Caco-2 (cell line): ENCODE measurements at regions not wholly inside any gene's neighbourhood (a gene's known extent, or its start where the extent isn't known, plus 50 kb on each side); places are given as distances from the start of the nearest gene placed in this dataset.

Experiments
- BruUV-seq: library from RNA; stranded (reverse); fragments of 400-500 nt; replicated peaks from 2 replicates; lab custom pipeline; 2021; lab: Mats Ljungman, UMichigan
- CTCF ChIA-PET: fragments of 300-600 bp; sonication (Branson Sonifier 250); formaldehyde crosslinking; loops from one replicate; lab custom pipeline; 2022; ENCODE audit warnings: antibody characterized with exemption; lab: Charles Lee
- POLR2A ChIA-PET: fragments of 300-600 bp; sonication (Branson Sonifier 250); formaldehyde crosslinking; loops from one replicate; lab custom pipeline; 2022; ENCODE audit warnings: antibody characterized with exemption; lab: Charles Lee
- DNase-seq, 2 experiments: peaks; one replicate each; pipeline versions ENCODE4 v3.0.0 to v3.0.0-alpha.2; 2020 to 2022
- H3K27me3 ChIP-seq: replicated peaks from 2 replicates; pipeline ENCODE4 v1.6.0; 2011; ENCODE audit warnings: low read length; ENCODE audit not compliant: control insufficient read depth, insufficient read depth
- H3K36me3 ChIP-seq: 2 replicates; pipeline ENCODE4 v1.5.1; 2011; ENCODE audit warnings: low read length; ENCODE audit not compliant: control insufficient read depth, insufficient read depth
- H3K4me1 ChIP-seq: fragments of 250-450 bp; sonication (Bioruptor Pico); 2 replicates; pipeline ENCODE4 v1.5.1; 2020; ENCODE audit warnings: mild to moderate bottlenecking
- H3K4me3 ChIP-seq: 2 replicates; pipeline ENCODE4 v1.5.1; 2011; ENCODE audit warnings: low read depth, mild to moderate bottlenecking, control low read depth, low read length
- H3K9me3 ChIP-seq: fragments of 250-450 bp; sonication (Bioruptor Pico); 2 replicates; pipeline ENCODE4 v1.5.1; 2020; ENCODE audit warnings: mild to moderate bottlenecking, moderate library complexity
- H3K27ac Mint-ChIP-seq: one replicate; pipeline ENCODE4 v1.8.0; 2022; ENCODE audit warnings: mixed read lengths; ENCODE audit not compliant: unreplicated experiment
- H3K27me3 Mint-ChIP-seq: one replicate; pipeline ENCODE4 v1.8.0; 2022; ENCODE audit warnings: mixed read lengths; ENCODE audit not compliant: insufficient read depth, unreplicated experiment
- H3K36me3 Mint-ChIP-seq: one replicate; pipeline ENCODE4 v1.8.0; 2022; ENCODE audit warnings: mild to moderate bottlenecking, mixed read lengths; ENCODE audit not compliant: insufficient read depth, unreplicated experiment
- H3K4me1 Mint-ChIP-seq: one replicate; pipeline ENCODE4 v1.8.0; 2022; ENCODE audit warnings: low read depth, mixed read lengths; ENCODE audit not compliant: unreplicated experiment
- H3K4me3 Mint-ChIP-seq: one replicate; pipeline ENCODE4 v1.8.0; 2022; ENCODE audit warnings: mild to moderate bottlenecking, moderate library complexity, mixed read lengths; ENCODE audit not compliant: unreplicated experiment
- H3K9me3 Mint-ChIP-seq: one replicate; pipeline ENCODE4 v1.8.0; 2022; ENCODE audit warnings: mixed read lengths; ENCODE audit not compliant: unreplicated experiment
- intact Hi-C: fragments of 100-400 bp; cut with micrococcal nuclease; formaldehyde crosslinking; loops from one replicate; pipeline ENCODE4 v1.10.0; 2022; ENCODE audit not compliant: unreplicated experiment
- TF ChIP-seq, protein P1 (sequence below), 2 experiments: fragments of 200-600 bp in 1 of 2; IDR thresholded peaks; 1 replicate in 1 of 2; 2 replicates in 1 of 2; pipeline versions ENCODE4 v1.5.1 to v1.8.0; 2011 to 2022; ENCODE audit warnings: antibody characterized with exemption in 1 of 2, control low read depth in 1 of 2, inconsistent platforms in 1 of 2, low read depth in 1 of 2, low read length in 1 of 2, mild to moderate bottlenecking in 1 of 2, moderate library complexity in 1 of 2; ENCODE audit not compliant: insufficient read depth in 1 of 2, severe bottlenecking in 1 of 2, unreplicated experiment in 1 of 2

- TF ChIP-seq, protein P1, sequence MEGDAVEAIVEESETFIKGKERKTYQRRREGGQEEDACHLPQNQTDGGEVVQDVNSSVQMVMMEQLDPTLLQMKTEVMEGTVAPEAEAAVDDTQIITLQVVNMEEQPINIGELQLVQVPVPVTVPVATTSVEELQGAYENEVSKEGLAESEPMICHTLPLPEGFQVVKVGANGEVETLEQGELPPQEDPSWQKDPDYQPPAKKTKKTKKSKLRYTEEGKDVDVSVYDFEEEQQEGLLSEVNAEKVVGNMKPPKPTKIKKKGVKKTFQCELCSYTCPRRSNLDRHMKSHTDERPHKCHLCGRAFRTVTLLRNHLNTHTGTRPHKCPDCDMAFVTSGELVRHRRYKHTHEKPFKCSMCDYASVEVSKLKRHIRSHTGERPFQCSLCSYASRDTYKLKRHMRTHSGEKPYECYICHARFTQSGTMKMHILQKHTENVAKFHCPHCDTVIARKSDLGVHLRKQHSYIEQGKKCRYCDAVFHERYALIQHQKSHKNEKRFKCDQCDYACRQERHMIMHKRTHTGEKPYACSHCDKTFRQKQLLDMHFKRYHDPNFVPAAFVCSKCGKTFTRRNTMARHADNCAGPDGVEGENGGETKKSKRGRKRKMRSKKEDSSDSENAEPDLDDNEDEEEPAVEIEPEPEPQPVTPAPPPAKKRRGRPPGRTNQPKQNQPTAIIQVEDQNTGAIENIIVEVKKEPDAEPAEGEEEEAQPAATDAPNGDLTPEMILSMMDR (IDR thresholded peaks at IDR 0.05; ENCODE audit: insufficient read depth in 1 of 2, low read depth in 1 of 2, low read length in 1 of 2, severe bottlenecking in 1 of 2, unreplicated experiment in 1 of 2) = no peak
- H3K9me3 ChIP-seq = no peaks in the 10 kb centered on the region
- Mint-ChIP-seq H3K36me3 (no peaks in the 10 kb centered on the region), H3K4me3 (no peak overlapping the region), H3K9me3 (no peaks in the 10 kb centered on the region), H3K4me1 (no peaks in the 10 kb centered on the region), H3K27ac (no peak overlapping the region), H3K27me3 (no peaks in the 10 kb centered on the region)
- H3K27me3 ChIP-seq = no peaks in the 10 kb centered on the region
- intact Hi-C loops = no loop called here
- no peak overlapping the region for H3K4me3 ChIP-seq
- POLR2A ChIA-PET = no interaction called here
- BruUV-seq = no TSS peak
- CTCF ChIA-PET = no interaction called here
- no peaks in the 10 kb centered on the region for H3K36me3 ChIP-seq
- DNase-seq = no peak
- no peaks in the 10 kb centered on the region for H3K4me1 ChIP-seq
Measured at GRCh38 chr5:86482008-86482407, 135.7 kb upstream of the COX7C start.

DNA sequence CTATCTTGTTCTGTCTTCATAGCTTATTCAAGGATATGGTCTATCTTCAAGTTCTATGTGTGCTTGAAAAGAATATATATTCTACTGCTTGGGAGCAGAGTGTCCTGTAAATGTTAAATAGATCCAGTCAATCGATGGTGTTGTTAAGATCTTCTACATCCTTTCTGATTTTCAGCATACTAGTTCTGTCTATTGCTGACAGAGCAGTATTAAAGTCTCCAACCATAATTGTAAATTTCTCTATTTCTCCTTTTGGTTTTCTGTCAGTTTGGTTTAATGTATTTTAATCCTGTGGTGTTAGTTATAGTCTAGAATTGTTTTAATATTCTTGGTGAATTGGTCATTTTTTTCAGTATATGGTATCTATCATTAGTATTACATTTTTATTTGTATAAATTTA is 124.0 kb upstream of the COX7C start:
- Histone ChIP-seq H3K27me3 (no peaks in the 10 kb centered on the region), H3K9me3 (no peaks in the 10 kb centered on the region), H3K4me3 (no peak overlapping the region), H3K36me3 (no peaks in the 10 kb centered on the region), H3K4me1 (no peaks in the 10 kb centered on the region)
- H3K9me3 Mint-ChIP-seq = no peaks in the 10 kb centered on the region
- DNase-seq = no peak
- ChIA-PET CTCF (no interaction called here), POLR2A (no interaction called here)
- H3K36me3 Mint-ChIP-seq = no peaks in the 10 kb centered on the region
- BruUV-seq = no TSS peak
- intact Hi-C loops = no loop called here
- no peaks in the 10 kb centered on the region for H3K4me1 Mint-ChIP-seq
- H3K27me3 Mint-ChIP-seq = peaks cover under 1% of the 10 kb centered on the region
- H3K27ac Mint-ChIP-seq = no peak overlapping the region
- H3K4me3 Mint-ChIP-seq = no peak overlapping the region
- TF ChIP-seq, protein P1 (IDR thresholded peaks at IDR 0.05; ENCODE audit: insufficient read depth in 1 of 2, low read depth in 1 of 2, low read length in 1 of 2, severe bottlenecking in 1 of 2, unreplicated experiment in 1 of 2) = no peak

DNA sequence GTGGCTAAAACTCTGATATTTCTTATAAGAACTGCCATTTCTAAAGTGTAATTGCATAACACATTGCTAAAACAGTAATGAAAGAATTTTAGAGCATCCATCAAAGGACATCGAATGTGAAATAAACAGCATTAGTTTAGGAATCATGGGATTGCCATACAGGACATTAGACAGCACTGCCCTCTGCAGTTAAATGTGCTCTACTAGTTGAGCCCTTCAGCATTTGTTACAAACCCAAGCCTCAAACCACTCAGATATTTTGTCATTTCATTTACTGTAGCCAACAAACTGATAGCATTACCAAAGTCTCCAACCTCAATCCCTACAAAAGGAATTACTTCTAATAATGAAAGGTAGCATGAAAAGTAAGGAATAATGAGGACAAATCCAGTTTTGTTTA is 116.8 kb upstream of the COX7C start:
- ChIA-PET CTCF (no interaction called here), POLR2A (no interaction called here)
- no peak overlapping the region for H3K27ac Mint-ChIP-seq
- DNase-seq = peak in 1 of 2 experiments; percentile 12
- Histone ChIP-seq H3K4me1 (no peaks in the 10 kb centered on the region), H3K36me3 (no peaks in the 10 kb centered on the region), H3K9me3 (no peaks in the 10 kb centered on the region), H3K27me3 (no peaks in the 10 kb centered on the region), H3K4me3 (no peak overlapping the region)
- H3K9me3 Mint-ChIP-seq = no peaks in the 10 kb centered on the region
- no peak overlapping the region for H3K4me3 Mint-ChIP-seq
- no peaks in the 10 kb centered on the region for H3K4me1 Mint-ChIP-seq
- H3K36me3 Mint-ChIP-seq = no peaks in the 10 kb centered on the region
- TF ChIP-seq, protein P1 (IDR thresholded peaks at IDR 0.05; ENCODE audit: insufficient read depth in 1 of 2, low read depth in 1 of 2, low read length in 1 of 2, severe bottlenecking in 1 of 2, unreplicated experiment in 1 of 2) = peak in 1 of 2 experiments; percentile 18
- no TSS peak for BruUV-seq
- intact Hi-C loops = no loop called here
- no peaks in the 10 kb centered on the region for H3K27me3 Mint-ChIP-seq
